ENCODE measurements at regions not wholly inside any gene's neighbourhood (a gene's known extent, or its start where the extent isn't known, plus 50 kb on each side); places are given as distances from the start of the nearest gene placed in this dataset.

DNA sequence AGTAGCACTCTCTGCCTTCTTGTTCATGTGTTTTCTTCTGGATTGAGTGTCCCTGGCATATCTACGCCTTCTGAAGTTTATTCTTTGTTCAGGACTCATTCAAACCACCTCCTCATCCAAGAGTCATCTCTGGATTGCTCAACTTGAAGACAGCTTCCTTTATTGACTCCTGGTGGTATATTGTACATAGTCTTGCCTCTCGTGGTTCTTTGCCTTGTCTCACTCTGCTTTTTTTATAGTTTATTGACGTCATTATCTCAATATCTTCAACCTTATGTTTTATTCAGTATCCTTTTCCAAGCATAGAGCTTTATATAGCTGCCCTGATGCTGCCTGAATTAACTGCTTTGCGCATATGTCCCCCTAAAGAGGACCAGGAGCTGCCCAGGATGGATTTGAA, 161.7 kb downstream of the INSIG2 start:
- Histone ChIP-seq H3K9me2 (no peaks in the 10 kb centered on the region), H3K9ac (no peak overlapping the region), H3F3A (replicated peaks; ENCODE audit: insufficient read depth) (no peaks in the 10 kb centered on the region), H3K27me3 (ENCODE audit: insufficient read depth) (no peaks in the 10 kb centered on the region), H3K9me3 (no peaks in the 10 kb centered on the region), H3K4me1 (ENCODE audit: control insufficient read depth in 1 of 2, insufficient read depth in 2 of 2, low read depth in 1 of 2, low read length in 1 of 2) (no peaks in the 10 kb centered on the region), H3K4me2 (no peak overlapping the region), H2AFZ (ENCODE audit: low read depth) (no peak overlapping the region), H4K20me1 (ENCODE audit: insufficient read depth) (no peaks in the 10 kb centered on the region), H3K4me3 (ENCODE audit: low read depth in 2 of 2, low read length in 1 of 2) (no peak overlapping the region), H3K79me2 (ENCODE audit: insufficient read depth) (no peaks in the 10 kb centered on the region), H3K36me3 (replicated peaks in 1 of 2; ENCODE audit: control insufficient read depth in 1 of 2, insufficient read depth in 2 of 2, low read length in 1 of 2) (no peaks in the 10 kb centered on the region), H3K27ac (ENCODE audit: low read depth in 2 of 2, low read length in 1 of 2) (no peak overlapping the region)
- POLR2A ChIA-PET: no interaction called here
- no peak for TF ChIP-seq RXRA (IDR thresholded peaks at IDR 0.05; ENCODE audit: borderline replicate concordance, low read depth)
- no peak for TF ChIP-seq EZH2phosphoT487 (IDR thresholded peaks at IDR 0.05; ENCODE audit: borderline replicate concordance, low read depth)
- no peak for TF ChIP-seq SIN3A (IDR thresholded peaks at IDR 0.05; ENCODE audit: borderline replicate concordance, low read depth, low read length)
- TF ChIP-seq RCOR1 (IDR thresholded peaks at IDR 0.05; ENCODE audit: low read length): no peak
- TF ChIP-seq ELF1 (IDR thresholded peaks at IDR 0.05): no peak
- no peak for TF ChIP-seq FOXM1 (IDR thresholded peaks at IDR 0.05; ENCODE audit: low read depth)
- TF ChIP-seq, protein P1, sequence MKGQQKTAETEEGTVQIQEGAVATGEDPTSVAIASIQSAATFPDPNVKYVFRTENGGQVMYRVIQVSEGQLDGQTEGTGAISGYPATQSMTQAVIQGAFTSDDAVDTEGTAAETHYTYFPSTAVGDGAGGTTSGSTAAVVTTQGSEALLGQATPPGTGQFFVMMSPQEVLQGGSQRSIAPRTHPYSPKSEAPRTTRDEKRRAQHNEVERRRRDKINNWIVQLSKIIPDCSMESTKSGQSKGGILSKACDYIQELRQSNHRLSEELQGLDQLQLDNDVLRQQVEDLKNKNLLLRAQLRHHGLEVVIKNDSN (IDR thresholded peaks at IDR 0.05; ENCODE audit: borderline replicate concordance, low read depth): no peak
- TF ChIP-seq NRF1 (IDR thresholded peaks at IDR 0.05; ENCODE audit: low read depth, low read length): no peak
- no peak for TF ChIP-seq YY1 (IDR thresholded peaks at IDR 0.05; ENCODE audit: low read depth)
- TF ChIP-seq GABPA (IDR thresholded peaks at IDR 0.05; ENCODE audit: low read depth): no peak
- no peak for TF ChIP-seq FOXJ3 (CRISPR knock-in tag; IDR thresholded peaks at IDR 0.05)
- TF ChIP-seq RFX5 (IDR thresholded peaks at IDR 0.05; ENCODE audit: low read length): no peak
- TF ChIP-seq MXI1 (IDR thresholded peaks at IDR 0.05; ENCODE audit: low read depth, low read length): no peak
- no peak for TF ChIP-seq TAF1 (IDR thresholded peaks at IDR 0.05; ENCODE audit: borderline replicate concordance, low read depth, low read length)
- TF ChIP-seq NFIC (IDR thresholded peaks at IDR 0.05; ENCODE audit: borderline replicate concordance): no peak
- TF ChIP-seq RAD21 (IDR thresholded peaks at IDR 0.05; ENCODE audit: low read length): no peak
- TF ChIP-seq, protein P2, sequence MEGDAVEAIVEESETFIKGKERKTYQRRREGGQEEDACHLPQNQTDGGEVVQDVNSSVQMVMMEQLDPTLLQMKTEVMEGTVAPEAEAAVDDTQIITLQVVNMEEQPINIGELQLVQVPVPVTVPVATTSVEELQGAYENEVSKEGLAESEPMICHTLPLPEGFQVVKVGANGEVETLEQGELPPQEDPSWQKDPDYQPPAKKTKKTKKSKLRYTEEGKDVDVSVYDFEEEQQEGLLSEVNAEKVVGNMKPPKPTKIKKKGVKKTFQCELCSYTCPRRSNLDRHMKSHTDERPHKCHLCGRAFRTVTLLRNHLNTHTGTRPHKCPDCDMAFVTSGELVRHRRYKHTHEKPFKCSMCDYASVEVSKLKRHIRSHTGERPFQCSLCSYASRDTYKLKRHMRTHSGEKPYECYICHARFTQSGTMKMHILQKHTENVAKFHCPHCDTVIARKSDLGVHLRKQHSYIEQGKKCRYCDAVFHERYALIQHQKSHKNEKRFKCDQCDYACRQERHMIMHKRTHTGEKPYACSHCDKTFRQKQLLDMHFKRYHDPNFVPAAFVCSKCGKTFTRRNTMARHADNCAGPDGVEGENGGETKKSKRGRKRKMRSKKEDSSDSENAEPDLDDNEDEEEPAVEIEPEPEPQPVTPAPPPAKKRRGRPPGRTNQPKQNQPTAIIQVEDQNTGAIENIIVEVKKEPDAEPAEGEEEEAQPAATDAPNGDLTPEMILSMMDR (IDR thresholded peaks at IDR 0.05): no peak
- TF ChIP-seq EP300 (IDR thresholded peaks at IDR 0.05; ENCODE audit: borderline replicate concordance in 1 of 2, low read depth in 1 of 2, low read length in 1 of 2): no peak
- TF ChIP-seq FOSL2 (IDR thresholded peaks at IDR 0.05; ENCODE audit: borderline replicate concordance, low read depth): no peak
- CTCF ChIA-PET: no interaction called here
- DNase-seq: no peak
- WGBS (ENCODE audit: low lambda C conversion rate): 13% methylated on average over 4 of the region's 4 CpGs

DNA sequence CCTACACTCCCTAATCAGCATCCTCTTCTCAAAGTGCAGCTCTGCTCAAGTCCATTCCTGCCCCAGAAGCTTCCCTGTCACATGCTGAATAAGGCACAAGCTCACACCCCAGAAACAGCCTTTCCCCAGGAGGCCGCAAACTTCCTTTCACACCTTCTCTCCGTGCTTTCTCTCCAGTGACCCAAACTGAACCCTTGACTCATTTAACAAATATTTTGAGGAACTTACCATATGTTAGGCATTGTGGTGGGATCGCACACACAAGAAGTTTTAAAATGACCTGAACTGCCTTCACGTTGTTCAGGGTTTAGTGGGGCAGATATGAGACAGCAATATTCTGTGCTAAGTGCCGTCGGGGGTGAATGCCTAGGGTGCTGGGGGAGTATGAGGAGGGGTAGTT, 161.3 kb downstream of the INSIG2 start:
- DNase-seq: no peak
- no peaks in the 10 kb centered on the region for H3F3A ChIP-seq (replicated peaks; ENCODE audit: insufficient read depth)
- H3K4me1 ChIP-seq (ENCODE audit: control insufficient read depth in 1 of 2, insufficient read depth in 2 of 2, low read depth in 1 of 2, low read length in 1 of 2): no peaks in the 10 kb centered on the region
- H3K9me3 ChIP-seq: no peaks in the 10 kb centered on the region
- H3K27me3 ChIP-seq (ENCODE audit: insufficient read depth): no peaks in the 10 kb centered on the region; the same call in 1 of the 2 replicates
- no peak overlapping the region for H2AFZ ChIP-seq (ENCODE audit: low read depth)
- no peak overlapping the region for H3K4me3 ChIP-seq (ENCODE audit: low read depth in 2 of 2, low read length in 1 of 2)
- TF ChIP-seq RFX5 (IDR thresholded peaks at IDR 0.05; ENCODE audit: low read length) (no peak), EP300 (IDR thresholded peaks at IDR 0.05; ENCODE audit: borderline replicate concordance in 1 of 2, low read depth in 1 of 2, low read length in 1 of 2) (no peak), FOXM1 (IDR thresholded peaks at IDR 0.05; ENCODE audit: low read depth) (no peak)
- TF ChIP-seq, protein P1 (IDR thresholded peaks at IDR 0.05; ENCODE audit: borderline replicate concordance, low read depth): no peak
- TF ChIP-seq, protein P3, sequence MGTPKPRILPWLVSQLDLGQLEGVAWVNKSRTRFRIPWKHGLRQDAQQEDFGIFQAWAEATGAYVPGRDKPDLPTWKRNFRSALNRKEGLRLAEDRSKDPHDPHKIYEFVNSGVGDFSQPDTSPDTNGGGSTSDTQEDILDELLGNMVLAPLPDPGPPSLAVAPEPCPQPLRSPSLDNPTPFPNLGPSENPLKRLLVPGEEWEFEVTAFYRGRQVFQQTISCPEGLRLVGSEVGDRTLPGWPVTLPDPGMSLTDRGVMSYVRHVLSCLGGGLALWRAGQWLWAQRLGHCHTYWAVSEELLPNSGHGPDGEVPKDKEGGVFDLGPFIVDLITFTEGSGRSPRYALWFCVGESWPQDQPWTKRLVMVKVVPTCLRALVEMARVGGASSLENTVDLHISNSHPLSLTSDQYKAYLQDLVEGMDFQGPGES (IDR thresholded peaks at IDR 0.05; ENCODE audit: low read depth, low read length): no peak
- H3K79me2 ChIP-seq (ENCODE audit: insufficient read depth): no peaks in the 10 kb centered on the region
- no peak overlapping the region for H3K4me2 ChIP-seq
- ChIA-PET CTCF (no interaction called here), POLR2A (no interaction called here)
- no peaks in the 10 kb centered on the region for H3K9me2 ChIP-seq
- H3K36me3 ChIP-seq (replicated peaks in 1 of 2; ENCODE audit: control insufficient read depth in 1 of 2, insufficient read depth in 2 of 2, low read length in 1 of 2): no peaks in the 10 kb centered on the region
- no peaks in the 10 kb centered on the region for H4K20me1 ChIP-seq (ENCODE audit: insufficient read depth)
- H3K9ac ChIP-seq: no peak overlapping the region
- 39% methylated on average over 6 of the region's 6 CpGs for WGBS (ENCODE audit: low lambda C conversion rate)
- H3K27ac ChIP-seq (ENCODE audit: low read depth in 2 of 2, low read length in 1 of 2): no peak overlapping the region
